Activated T-helper 2 cell treated with anti-CD3 and anti-CD28 coated beads, Interferon-gamma antibody, Interleukin-2, Interleukin-4, amounts not matched to agents 10 μg/mL and 5 μg/mL and 100 μg/mL, durations not matched to agents 14 hours and 24 hours and 36 hours (primary cell): ENCODE measurements at regions not wholly inside any gene's neighbourhood (a gene's known extent, or its start where the extent isn't known, plus 50 kb on each side); places are given as distances from the start of the nearest gene placed in this dataset.

Experiments
- DNase-seq: peaks from one replicate; pipeline ENCODE4 v3.0.0; 2021; ENCODE audit warnings: low spot score
- H3K27ac Mint-ChIP-seq: one replicate; pipeline ENCODE4 v1.8.0; 2021; ENCODE audit warnings: mixed read lengths
- H3K27me3 Mint-ChIP-seq: one replicate; pipeline ENCODE4 v1.8.0; 2021; ENCODE audit warnings: low read depth, mixed read lengths
- H3K36me3 Mint-ChIP-seq: one replicate; pipeline ENCODE4 v1.8.0; 2021; ENCODE audit warnings: low read depth, mixed read lengths
- H3K4me1 Mint-ChIP-seq: one replicate; pipeline ENCODE4 v1.8.0; 2021; ENCODE audit warnings: low read depth, mixed read lengths
- H3K4me3 Mint-ChIP-seq: one replicate; pipeline ENCODE4 v1.8.0; 2021; ENCODE audit warnings: low read depth, mild to moderate bottlenecking, moderate library complexity, mixed read lengths
- H3K9me3 Mint-ChIP-seq: one replicate; pipeline ENCODE4 v1.8.0; 2021; ENCODE audit warnings: mixed read lengths
- intact Hi-C: fragments of 100-400 bp; cut with micrococcal nuclease; formaldehyde crosslinking; loops from one replicate; pipeline ENCODE4 v1.15.1; 2023

- intact Hi-C loops, result no loop called here
- Mint-ChIP-seq H3K9me3 (peaks cover 35% of the 10 kb centered on the region), H3K27me3 (no peaks in the 10 kb centered on the region), H3K27ac (no peak overlapping the region), H3K4me3 (no peak overlapping the region), H3K36me3 (no peaks in the 10 kb centered on the region), H3K4me1 (no peaks in the 10 kb centered on the region)
- DNase-seq, result no peak
Measured at GRCh38 chr3:21357241-21357640, 393.8 kb downstream of the ZNF385D start.

GRCh38 chr3:21356402-21356801, 394.6 kb downstream of the ZNF385D start:
- H3K9me3 Mint-ChIP-seq, result peaks cover 33% of the 10 kb centered on the region
- H3K36me3 Mint-ChIP-seq, result no peaks in the 10 kb centered on the region
- DNase-seq, result no peak
- no peak overlapping the region for H3K27ac Mint-ChIP-seq
- H3K27me3 Mint-ChIP-seq, result no peaks in the 10 kb centered on the region
- H3K4me3 Mint-ChIP-seq, result no peak overlapping the region
- intact Hi-C loops, result no loop called here
- H3K4me1 Mint-ChIP-seq, result no peaks in the 10 kb centered on the region

DNA sequence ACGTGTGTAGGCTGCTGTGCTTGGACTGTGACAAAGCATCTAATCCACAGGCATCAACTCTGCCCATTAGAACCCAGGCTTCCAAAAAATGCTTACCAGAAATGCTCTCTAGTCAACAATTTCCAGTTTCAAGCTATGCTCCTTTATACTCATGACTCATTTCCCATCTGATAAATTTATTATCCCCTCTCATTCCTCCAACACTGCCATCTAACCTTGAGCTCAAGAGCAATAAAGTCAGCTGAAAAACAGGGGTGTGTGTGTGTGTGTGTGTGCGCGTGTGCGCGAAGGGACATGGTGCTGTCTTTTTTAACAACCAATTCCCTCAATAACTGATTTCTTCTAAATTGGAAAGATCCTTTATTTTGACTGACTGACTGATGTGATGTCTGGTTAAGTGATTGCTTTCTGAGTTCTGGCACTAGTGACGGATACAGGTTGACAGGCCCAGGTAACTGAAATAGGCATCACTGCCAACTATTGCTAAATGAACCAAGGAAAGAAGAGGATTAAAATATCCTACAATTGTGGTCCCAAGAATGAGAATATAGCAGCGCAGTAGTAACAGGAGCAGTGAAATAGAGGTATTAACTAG, 405.5 kb downstream of the ZNF385D start:
- no peak overlapping the region for H3K27ac Mint-ChIP-seq
- no peaks in the 10 kb centered on the region for H3K27me3 Mint-ChIP-seq
- H3K36me3 Mint-ChIP-seq, result no peaks in the 10 kb centered on the region
- DNase-seq, result no peak
- H3K4me3 Mint-ChIP-seq, result no peak overlapping the region
- peaks cover 28% of the 10 kb centered on the region for H3K9me3 Mint-ChIP-seq
- no peaks in the 10 kb centered on the region for H3K4me1 Mint-ChIP-seq
- intact Hi-C loops, result no loop called here

- intact Hi-C loops, result no loop called here
- no peaks in the 10 kb centered on the region for H3K27me3 Mint-ChIP-seq
- no peak overlapping the region for H3K4me3 Mint-ChIP-seq
- no peak for DNase-seq
- H3K9me3 Mint-ChIP-seq, result peaks cover 39% of the 10 kb centered on the region
- H3K36me3 Mint-ChIP-seq, result no peaks in the 10 kb centered on the region
- no peak overlapping the region for H3K27ac Mint-ChIP-seq
- no peaks in the 10 kb centered on the region for H3K4me1 Mint-ChIP-seq
Measured at GRCh38 chr3:21331857-21332256, 419.2 kb downstream of the ZNF385D start.

GRCh38 chr3:21331321-21331720, 419.7 kb downstream of the ZNF385D start:
- intact Hi-C loops, result no loop called here
- no peak overlapping the region for H3K27ac Mint-ChIP-seq
- H3K4me3 Mint-ChIP-seq, result no peak overlapping the region
- peaks cover 34% of the 10 kb centered on the region for H3K9me3 Mint-ChIP-seq
- DNase-seq, result no peak
- H3K27me3 Mint-ChIP-seq, result no peaks in the 10 kb centered on the region
- no peaks in the 10 kb centered on the region for H3K4me1 Mint-ChIP-seq
- H3K36me3 Mint-ChIP-seq, result no peaks in the 10 kb centered on the region

GRCh38 chr3:21330293-21330692, 420.7 kb downstream of the ZNF385D start:
- intact Hi-C loops, result no loop called here
- no peak overlapping the region for H3K27ac Mint-ChIP-seq
- no peaks in the 10 kb centered on the region for H3K4me1 Mint-ChIP-seq
- no peaks in the 10 kb centered on the region for H3K36me3 Mint-ChIP-seq
- H3K4me3 Mint-ChIP-seq, result no peak overlapping the region
- no peak for DNase-seq
- peaks cover 29% of the 10 kb centered on the region for H3K9me3 Mint-ChIP-seq
- H3K27me3 Mint-ChIP-seq, result no peaks in the 10 kb centered on the region

GRCh38 chr3:21328711-21329390, 422.2 kb downstream of the ZNF385D start:
- intact Hi-C loops, result no loop called here
- H3K4me3 Mint-ChIP-seq, result no peak overlapping the region
- no peak overlapping the region for H3K27ac Mint-ChIP-seq
- H3K27me3 Mint-ChIP-seq, result no peaks in the 10 kb centered on the region
- H3K4me1 Mint-ChIP-seq, result no peaks in the 10 kb centered on the region
- no peak for DNase-seq
- no peaks in the 10 kb centered on the region for H3K36me3 Mint-ChIP-seq
- H3K9me3 Mint-ChIP-seq, result peaks cover 24% of the 10 kb centered on the region

DNA sequence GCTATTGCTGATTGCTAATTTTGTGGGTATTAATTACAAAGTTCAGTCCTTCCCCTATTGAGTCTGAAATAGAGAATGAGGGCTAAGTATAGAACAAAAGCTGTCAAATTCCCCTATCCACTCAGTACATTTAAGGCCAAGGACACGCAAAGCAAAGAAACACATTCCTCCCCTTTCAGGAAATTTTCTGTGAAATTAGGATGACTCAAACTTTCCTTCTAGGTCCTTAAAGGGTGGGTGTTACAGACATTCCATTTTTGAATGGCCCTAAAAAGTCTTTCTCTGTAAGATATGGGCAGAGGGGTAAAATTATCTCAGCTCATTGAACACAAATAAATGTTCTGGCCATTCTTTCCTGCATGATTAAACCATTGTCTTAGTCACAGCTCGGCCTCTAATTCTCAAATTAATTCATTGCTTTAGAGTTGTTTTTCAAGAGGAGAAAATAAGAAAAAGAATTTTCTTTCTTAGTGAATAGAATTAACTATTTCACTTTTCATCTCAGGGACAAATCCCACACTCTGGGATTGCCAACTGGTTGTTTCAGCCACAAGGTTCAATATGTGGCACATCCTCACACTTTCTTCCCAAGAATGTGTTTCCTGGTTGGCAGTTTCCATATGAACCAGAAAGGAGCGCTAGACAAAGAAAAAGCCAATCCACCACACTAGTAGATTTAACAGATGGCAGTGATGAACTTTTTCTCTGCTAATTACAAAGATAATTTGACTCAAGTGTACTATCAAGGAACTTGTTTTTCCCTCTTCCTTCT, 424.1 kb downstream of the ZNF385D start:
- Mint-ChIP-seq H3K4me1 (no peaks in the 10 kb centered on the region), H3K9me3 (peaks cover 15% of the 10 kb centered on the region), H3K27ac (no peak overlapping the region), H3K36me3 (no peaks in the 10 kb centered on the region), H3K27me3 (no peaks in the 10 kb centered on the region), H3K4me3 (no peak overlapping the region)
- intact Hi-C loops, result no loop called here
- no peak for DNase-seq

DNA sequence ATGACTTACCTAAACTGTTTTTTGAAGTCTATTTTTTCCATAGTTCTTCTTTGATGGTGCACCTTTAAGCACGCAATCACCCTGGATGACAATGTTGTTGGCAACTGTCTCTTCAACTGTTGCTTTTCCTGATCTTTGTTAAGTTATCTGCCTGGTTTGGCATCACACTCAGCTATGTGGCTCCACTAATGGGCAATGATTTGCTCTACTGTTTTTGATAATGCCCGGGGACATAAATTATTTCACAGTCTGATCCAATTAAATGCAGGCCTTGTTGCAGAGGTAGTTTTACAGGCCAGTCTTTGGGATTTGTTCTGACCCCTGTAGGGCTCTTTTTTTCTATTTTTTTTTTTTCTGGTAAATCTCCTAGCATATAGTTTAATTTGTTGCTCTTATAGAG, 436.3 kb downstream of the ZNF385D start:
- no peak for DNase-seq
- Mint-ChIP-seq H3K27me3 (no peaks in the 10 kb centered on the region), H3K36me3 (no peaks in the 10 kb centered on the region), H3K27ac (no peak overlapping the region), H3K4me3 (no peak overlapping the region), H3K4me1 (no peaks in the 10 kb centered on the region), H3K9me3 (peaks cover 16% of the 10 kb centered on the region)
- intact Hi-C loops, result no loop called here

DNA sequence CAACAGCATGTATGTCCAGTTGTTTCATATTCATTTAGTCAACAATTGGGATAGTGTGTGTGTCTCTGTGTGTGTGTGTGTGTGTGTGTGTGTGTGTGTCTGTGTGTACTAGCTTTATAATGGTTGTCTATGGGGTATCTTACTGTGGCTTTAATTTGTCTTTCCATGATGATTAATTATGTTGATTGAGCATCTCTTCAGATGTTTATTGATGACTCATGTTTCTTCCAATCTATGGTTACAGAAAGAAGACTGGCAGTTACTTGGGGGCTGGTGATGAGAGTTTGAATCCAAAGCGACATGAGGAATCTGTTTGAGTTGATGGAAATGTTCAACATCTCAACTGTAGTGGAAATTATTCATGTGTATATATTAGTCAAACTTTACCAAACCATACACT, 440.1 kb downstream of the ZNF385D start:
- no peaks in the 10 kb centered on the region for H3K36me3 Mint-ChIP-seq
- intact Hi-C loops, result no loop called here
- DNase-seq, result no peak
- H3K27ac Mint-ChIP-seq, result no peak overlapping the region
- H3K4me1 Mint-ChIP-seq, result no peaks in the 10 kb centered on the region
- peaks cover 11% of the 10 kb centered on the region for H3K9me3 Mint-ChIP-seq
- no peaks in the 10 kb centered on the region for H3K27me3 Mint-ChIP-seq
- H3K4me3 Mint-ChIP-seq, result no peak overlapping the region

DNA sequence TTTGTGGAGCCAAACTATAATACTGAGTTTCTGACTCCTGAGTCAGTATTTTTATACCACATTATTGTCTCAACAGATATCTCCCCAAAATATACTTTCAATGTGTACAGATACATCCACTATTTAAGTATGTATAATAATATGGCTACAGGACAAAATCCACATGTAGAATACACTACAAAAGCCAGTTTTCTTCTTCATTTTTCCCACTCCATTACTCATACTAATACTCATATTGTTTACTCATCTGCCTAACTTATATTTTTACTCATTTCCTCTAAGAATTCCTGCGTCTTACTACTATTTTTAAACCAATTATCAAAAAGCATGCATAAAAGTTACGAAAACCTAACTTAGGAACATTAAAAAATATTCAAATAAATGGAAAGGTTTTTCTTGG, 440.8 kb downstream of the ZNF385D start:
- Mint-ChIP-seq H3K4me1 (no peaks in the 10 kb centered on the region), H3K27ac (no peak overlapping the region), H3K36me3 (no peaks in the 10 kb centered on the region), H3K27me3 (no peaks in the 10 kb centered on the region), H3K4me3 (no peak overlapping the region), H3K9me3 (peaks cover 18% of the 10 kb centered on the region)
- intact Hi-C loops, result no loop called here
- no peak for DNase-seq

DNA sequence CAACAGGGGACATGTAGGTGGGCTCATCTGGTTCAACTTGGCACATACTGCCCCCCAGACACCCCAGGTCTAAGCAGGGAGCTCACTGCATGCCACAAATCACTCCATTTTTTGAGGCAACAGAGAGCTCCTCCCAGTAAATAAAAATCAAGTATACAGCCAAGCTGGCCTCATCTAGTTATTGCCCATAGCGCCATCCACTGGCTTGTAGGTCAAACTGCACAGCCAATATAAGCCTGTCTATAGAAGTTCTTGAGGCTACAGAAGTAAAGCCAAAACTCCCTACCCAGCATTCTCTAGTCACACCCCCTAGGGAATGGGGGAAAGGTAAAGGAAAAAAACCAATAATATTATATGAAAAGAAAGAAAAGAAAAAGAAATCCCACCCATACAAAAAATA, 453.7 kb downstream of the ZNF385D start:
- no peak overlapping the region for H3K4me3 Mint-ChIP-seq
- no peak overlapping the region for H3K27ac Mint-ChIP-seq

DNA sequence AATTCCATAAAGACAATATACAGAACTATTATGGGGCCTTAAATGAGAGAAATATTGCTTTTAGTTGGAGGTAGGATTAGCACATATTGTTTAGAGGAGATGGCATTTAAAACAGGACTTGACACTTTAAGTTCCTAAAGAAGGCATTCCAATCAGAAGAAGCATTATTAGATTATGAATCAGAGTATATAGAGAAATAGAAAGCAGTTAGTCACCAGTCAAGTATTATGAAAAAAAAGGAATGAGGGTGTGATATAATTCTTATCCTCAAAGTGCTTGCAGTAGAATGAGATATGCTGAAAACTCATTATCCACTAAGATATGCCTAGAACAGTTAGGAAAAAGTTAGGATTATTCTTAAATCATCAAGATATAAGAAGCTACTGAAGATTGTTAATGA, 456.2 kb downstream of the ZNF385D start:
- intact Hi-C loops, result no loop called here
- Mint-ChIP-seq H3K27me3 (no peaks in the 10 kb centered on the region), H3K36me3 (no peaks in the 10 kb centered on the region), H3K27ac (no peak overlapping the region), H3K4me3 (no peak overlapping the region), H3K9me3 (peaks cover 33% of the 10 kb centered on the region), H3K4me1 (no peaks in the 10 kb centered on the region)
- DNase-seq, result no peak

More for the DNA sequence above, 453.7 kb downstream of the ZNF385D start:
- no peaks in the 10 kb centered on the region for H3K36me3 Mint-ChIP-seq
- intact Hi-C loops, result no loop called here
- H3K4me1 Mint-ChIP-seq, result no peaks in the 10 kb centered on the region
- peaks cover 43% of the 10 kb centered on the region for H3K9me3 Mint-ChIP-seq
- H3K27me3 Mint-ChIP-seq, result no peaks in the 10 kb centered on the region
- no peak for DNase-seq
